ENCODE measurements at regions not wholly inside any gene's neighbourhood (a gene's known extent, or its start where the extent isn't known, plus 50 kb on each side); places are given as distances from the start of the nearest gene placed in this dataset.

GRCh38 chr11:112656772-112657428, 304.3 kb upstream of the NCAM1 start:
- no peaks in the 10 kb centered on the region for H3K79me2 ChIP-seq (ENCODE audit: control insufficient read depth, low read length)
- no peaks in the 10 kb centered on the region; the same call in 1 of the 2 replicates for H3K27me3 ChIP-seq (ENCODE audit: control insufficient read depth, low read length)
- H3F3A ChIP-seq (ENCODE audit: control insufficient read depth, insufficient read depth), result no peaks in the 10 kb centered on the region
- no peaks in the 10 kb centered on the region for H3K9me3 ChIP-seq (ENCODE audit: control insufficient read depth, insufficient read depth, low read length)
- H3K4me2 ChIP-seq (ENCODE audit: low read length), result no peak overlapping the region
- H3K4me1 ChIP-seq (ENCODE audit: control insufficient read depth, low read length), result no peaks in the 10 kb centered on the region
- H3K9me2 ChIP-seq (replicated peaks; ENCODE audit: control insufficient read depth, low read length), result no peaks in the 10 kb centered on the region
- H3K27ac ChIP-seq (ENCODE audit: low read depth, low read length), result no peak overlapping the region
- H3K36me3 ChIP-seq (ENCODE audit: control insufficient read depth, low read length), result no peaks in the 10 kb centered on the region
- no peak for TF ChIP-seq CTCF (IDR thresholded peaks at IDR 0.05; ENCODE audit: low read depth, low read length, poor library complexity, severe bottlenecking)
- no peak for TF ChIP-seq EZH2phosphoT487 (IDR thresholded peaks at IDR 0.05; ENCODE audit: borderline replicate concordance, low read length)
- H4K20me1 ChIP-seq (ENCODE audit: control insufficient read depth, insufficient read depth, low read depth, low read length), result no peaks in the 10 kb centered on the region
- H3K4me3 ChIP-seq (ENCODE audit: low read length), result no peak overlapping the region

DNA sequence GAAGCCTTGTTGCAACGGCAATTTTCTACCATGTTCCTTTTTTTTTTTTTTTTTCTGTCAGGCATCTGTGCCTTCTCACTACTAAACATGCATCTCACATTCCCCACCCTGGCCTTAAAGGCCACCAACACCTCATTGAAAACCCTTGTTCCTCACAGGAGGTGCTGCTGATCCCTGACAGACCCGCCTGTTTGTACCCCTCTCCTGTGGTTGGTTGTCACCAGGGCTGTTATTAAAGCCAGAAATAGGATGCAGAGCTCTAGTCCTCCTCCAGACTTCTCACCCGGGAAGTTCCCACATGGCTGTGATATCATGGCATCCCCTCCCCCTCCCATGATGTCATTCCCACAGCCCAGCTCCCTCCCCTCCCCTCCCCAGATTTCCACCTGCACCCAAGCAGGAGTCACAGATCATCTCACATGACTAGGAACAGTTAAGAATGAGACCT, 302.8 kb upstream of the NCAM1 start:
- H3K27me3 ChIP-seq (ENCODE audit: control insufficient read depth, low read length), result no peaks in the 10 kb centered on the region; the same call in 1 of the 2 replicates
- H4K20me1 ChIP-seq (ENCODE audit: control insufficient read depth, insufficient read depth, low read depth, low read length), result no peaks in the 10 kb centered on the region
- H3K9me2 ChIP-seq (replicated peaks; ENCODE audit: control insufficient read depth, low read length), result no peaks in the 10 kb centered on the region
- H3K9me3 ChIP-seq (ENCODE audit: control insufficient read depth, insufficient read depth, low read length), result no peaks in the 10 kb centered on the region
- no peaks in the 10 kb centered on the region for H3K4me1 ChIP-seq (ENCODE audit: control insufficient read depth, low read length)
- H3K4me3 ChIP-seq (ENCODE audit: low read length), result no peak overlapping the region
- H3F3A ChIP-seq (ENCODE audit: control insufficient read depth, insufficient read depth), result no peaks in the 10 kb centered on the region
- H3K79me2 ChIP-seq (ENCODE audit: control insufficient read depth, low read length), result no peaks in the 10 kb centered on the region
- no peak overlapping the region for H3K27ac ChIP-seq (ENCODE audit: low read depth, low read length)
- TF ChIP-seq EZH2phosphoT487 (IDR thresholded peaks at IDR 0.05; ENCODE audit: borderline replicate concordance, low read length), result no peak
- no peak for TF ChIP-seq CTCF (IDR thresholded peaks at IDR 0.05; ENCODE audit: low read depth, low read length, poor library complexity, severe bottlenecking)
- H3K4me2 ChIP-seq (ENCODE audit: low read length), result no peak overlapping the region
- H3K36me3 ChIP-seq (ENCODE audit: control insufficient read depth, low read length), result no peaks in the 10 kb centered on the region

- no peak for TF ChIP-seq CTCF (IDR thresholded peaks at IDR 0.05; ENCODE audit: low read depth, low read length, poor library complexity, severe bottlenecking)
- TF ChIP-seq EZH2phosphoT487 (IDR thresholded peaks at IDR 0.05; ENCODE audit: borderline replicate concordance, low read length), result no peak
- Histone ChIP-seq H3F3A (ENCODE audit: control insufficient read depth, insufficient read depth) (no peaks in the 10 kb centered on the region), H3K79me2 (ENCODE audit: control insufficient read depth, low read length) (no peaks in the 10 kb centered on the region), H3K36me3 (ENCODE audit: control insufficient read depth, low read length) (no peaks in the 10 kb centered on the region), H3K4me1 (ENCODE audit: control insufficient read depth, low read length) (no peaks in the 10 kb centered on the region), H3K27me3 (ENCODE audit: control insufficient read depth, low read length) (no peaks in the 10 kb centered on the region; the same call in 1 of the 2 replicates), H4K20me1 (ENCODE audit: control insufficient read depth, insufficient read depth, low read depth, low read length) (no peaks in the 10 kb centered on the region), H3K4me2 (ENCODE audit: low read length) (no peak overlapping the region), H3K9me2 (replicated peaks; ENCODE audit: control insufficient read depth, low read length) (no peaks in the 10 kb centered on the region), H3K9me3 (ENCODE audit: control insufficient read depth, insufficient read depth, low read length) (no peaks in the 10 kb centered on the region), H3K27ac (ENCODE audit: low read depth, low read length) (no peak overlapping the region), H3K4me3 (ENCODE audit: low read length) (no peak overlapping the region)
Measured at GRCh38 chr11:112661146-112661545, 300.1 kb upstream of the NCAM1 start.

Measured in DOHH2 (cell line).